ENCODE measurements at regions not wholly inside any gene's neighbourhood (a gene's known extent, or its start where the extent isn't known, plus 50 kb on each side); places are given as distances from the start of the nearest gene placed in this dataset.

DNA sequence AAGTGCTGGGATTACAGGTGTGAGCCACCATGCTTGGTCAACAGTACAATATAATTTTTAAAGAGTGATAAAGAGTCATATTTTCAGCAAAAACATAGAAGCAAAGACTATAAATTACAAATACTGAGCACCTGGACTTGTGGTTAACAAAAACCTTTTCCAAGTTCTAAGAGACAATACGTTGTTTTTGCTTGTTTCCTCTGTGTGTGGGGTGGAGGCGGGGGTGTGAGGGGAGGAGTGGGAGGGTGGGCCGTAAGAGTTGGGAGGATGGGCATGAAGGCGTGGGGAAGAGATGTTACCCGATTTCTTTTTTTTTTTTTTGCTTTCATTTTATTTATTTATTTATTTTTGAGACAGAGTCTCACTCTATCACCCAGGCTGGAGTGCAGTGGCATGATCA, 78.0 kb upstream of the WIPF1 start:
- Histone ChIP-seq H3K9ac (no peak overlapping the region), H3K4me1 (ENCODE audit: control insufficient read depth in 1 of 2, insufficient read depth in 2 of 2, low read depth in 1 of 2, low read length in 1 of 2) (peaks cover under 1 to 44% of the 10 kb centered on the region in 2 experiments; a peak in 2 of 4 replicates), H3K27ac (ENCODE audit: low read depth in 2 of 2, low read length in 1 of 2) (no peak overlapping the region), H4K20me1 (ENCODE audit: insufficient read depth) (peaks cover 14% of the 10 kb centered on the region), H3K79me2 (ENCODE audit: insufficient read depth) (peaks cover 97% of the 10 kb centered on the region), H3K9me3 (no peaks in the 10 kb centered on the region), H3K27me3 (ENCODE audit: insufficient read depth) (no peaks in the 10 kb centered on the region), H3K9me2 (no peaks in the 10 kb centered on the region), H3K4me2 (no peak overlapping the region), H2AFZ (ENCODE audit: low read depth) (no peak overlapping the region), H3F3A (replicated peaks; ENCODE audit: insufficient read depth) (peaks cover 8% of the 10 kb centered on the region), H3K36me3 (replicated peaks in 1 of 2; ENCODE audit: control insufficient read depth in 1 of 2, insufficient read depth in 2 of 2, low read length in 1 of 2) (peaks cover 25 to 41% of the 10 kb centered on the region in 2 experiments), H3K4me3 (ENCODE audit: low read depth in 2 of 2, low read length in 1 of 2) (no peak overlapping the region)
- 94% methylated on average over 5 of the region's 5 CpGs for WGBS (ENCODE audit: low lambda C conversion rate)
- DNase-seq: no peak
- CTCF ChIA-PET: interaction anchor here (1.4 to 3.1 kb wide), 2 partner anchors 13 to 213 kb away, joined by 3 to 12 read pairs; no protein-coding TSS in a partner anchor
- TF ChIP-seq, protein P1, sequence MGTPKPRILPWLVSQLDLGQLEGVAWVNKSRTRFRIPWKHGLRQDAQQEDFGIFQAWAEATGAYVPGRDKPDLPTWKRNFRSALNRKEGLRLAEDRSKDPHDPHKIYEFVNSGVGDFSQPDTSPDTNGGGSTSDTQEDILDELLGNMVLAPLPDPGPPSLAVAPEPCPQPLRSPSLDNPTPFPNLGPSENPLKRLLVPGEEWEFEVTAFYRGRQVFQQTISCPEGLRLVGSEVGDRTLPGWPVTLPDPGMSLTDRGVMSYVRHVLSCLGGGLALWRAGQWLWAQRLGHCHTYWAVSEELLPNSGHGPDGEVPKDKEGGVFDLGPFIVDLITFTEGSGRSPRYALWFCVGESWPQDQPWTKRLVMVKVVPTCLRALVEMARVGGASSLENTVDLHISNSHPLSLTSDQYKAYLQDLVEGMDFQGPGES (IDR thresholded peaks at IDR 0.05; ENCODE audit: low read depth, low read length): no peak
- TF ChIP-seq, protein P2, sequence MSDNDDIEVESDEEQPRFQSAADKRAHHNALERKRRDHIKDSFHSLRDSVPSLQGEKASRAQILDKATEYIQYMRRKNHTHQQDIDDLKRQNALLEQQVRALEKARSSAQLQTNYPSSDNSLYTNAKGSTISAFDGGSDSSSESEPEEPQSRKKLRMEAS (IDR thresholded peaks at IDR 0.05; ENCODE audit: low read depth): no peak
- TF ChIP-seq SMC3 (IDR thresholded peaks at IDR 0.05; ENCODE audit: low read depth, low read length): no peak
- POLR2A ChIA-PET: no interaction called here

DNA sequence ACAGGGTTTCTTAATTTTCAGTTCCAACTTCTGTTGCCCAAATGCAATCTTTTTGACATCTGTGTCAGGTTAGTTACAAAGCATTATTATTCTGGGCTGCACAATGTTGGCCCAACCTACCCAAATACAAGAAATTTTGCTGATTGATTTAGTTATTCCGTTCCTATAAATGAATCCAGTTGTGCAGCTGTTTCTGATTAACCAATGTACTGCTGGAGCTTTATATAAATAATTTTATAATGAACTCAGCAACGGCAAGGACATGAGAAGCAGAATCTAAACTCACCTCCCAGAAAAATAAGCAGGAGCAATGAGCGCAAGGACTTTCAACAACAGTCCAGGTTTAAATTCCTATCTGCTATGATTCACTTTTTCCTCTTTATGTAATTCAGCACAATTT, 76.3 kb upstream of the WIPF1 start:
- no peak for DNase-seq
- no peak overlapping the region for H3K9ac ChIP-seq
- H3K27ac ChIP-seq (ENCODE audit: low read depth in 2 of 2, low read length in 1 of 2): peak overlapping the region; percentile 63 to 89
- H3F3A ChIP-seq (replicated peaks; ENCODE audit: insufficient read depth): peaks cover 8% of the 10 kb centered on the region
- no peak overlapping the region for H3K4me3 ChIP-seq (ENCODE audit: low read depth in 2 of 2, low read length in 1 of 2)
- no peak overlapping the region for H2AFZ ChIP-seq (ENCODE audit: low read depth)
- TF ChIP-seq, protein P3, sequence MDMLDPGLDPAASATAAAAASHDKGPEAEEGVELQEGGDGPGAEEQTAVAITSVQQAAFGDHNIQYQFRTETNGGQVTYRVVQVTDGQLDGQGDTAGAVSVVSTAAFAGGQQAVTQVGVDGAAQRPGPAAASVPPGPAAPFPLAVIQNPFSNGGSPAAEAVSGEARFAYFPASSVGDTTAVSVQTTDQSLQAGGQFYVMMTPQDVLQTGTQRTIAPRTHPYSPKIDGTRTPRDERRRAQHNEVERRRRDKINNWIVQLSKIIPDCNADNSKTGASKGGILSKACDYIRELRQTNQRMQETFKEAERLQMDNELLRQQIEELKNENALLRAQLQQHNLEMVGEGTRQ (IDR thresholded peaks at IDR 0.05; ENCODE audit: borderline replicate concordance, low read depth, low read length): no peak
- no peak for TF ChIP-seq JUND (IDR thresholded peaks at IDR 0.05)
- no peak for TF ChIP-seq RXRA (IDR thresholded peaks at IDR 0.05; ENCODE audit: borderline replicate concordance, low read depth)
- TF ChIP-seq, protein P4, sequence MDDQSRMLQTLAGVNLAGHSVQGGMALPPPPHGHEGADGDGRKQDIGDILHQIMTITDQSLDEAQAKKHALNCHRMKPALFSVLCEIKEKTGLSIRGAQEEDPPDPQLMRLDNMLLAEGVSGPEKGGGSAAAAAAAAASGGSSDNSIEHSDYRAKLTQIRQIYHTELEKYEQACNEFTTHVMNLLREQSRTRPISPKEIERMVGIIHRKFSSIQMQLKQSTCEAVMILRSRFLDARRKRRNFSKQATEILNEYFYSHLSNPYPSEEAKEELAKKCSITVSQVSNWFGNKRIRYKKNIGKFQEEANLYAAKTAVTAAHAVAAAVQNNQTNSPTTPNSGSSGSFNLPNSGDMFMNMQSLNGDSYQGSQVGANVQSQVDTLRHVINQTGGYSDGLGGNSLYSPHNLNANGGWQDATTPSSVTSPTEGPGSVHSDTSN (IDR thresholded peaks at IDR 0.05): no peak
- no peak for TF ChIP-seq CHD2 (IDR thresholded peaks at IDR 0.05; ENCODE audit: low read length, partially characterized antibody)
- peak; percentile 81 for TF ChIP-seq TCF12 (IDR thresholded peaks at IDR 0.05)
- TF ChIP-seq SIN3A (IDR thresholded peaks at IDR 0.05; ENCODE audit: borderline replicate concordance, low read depth, low read length): no peak
- TF ChIP-seq, protein P5, sequence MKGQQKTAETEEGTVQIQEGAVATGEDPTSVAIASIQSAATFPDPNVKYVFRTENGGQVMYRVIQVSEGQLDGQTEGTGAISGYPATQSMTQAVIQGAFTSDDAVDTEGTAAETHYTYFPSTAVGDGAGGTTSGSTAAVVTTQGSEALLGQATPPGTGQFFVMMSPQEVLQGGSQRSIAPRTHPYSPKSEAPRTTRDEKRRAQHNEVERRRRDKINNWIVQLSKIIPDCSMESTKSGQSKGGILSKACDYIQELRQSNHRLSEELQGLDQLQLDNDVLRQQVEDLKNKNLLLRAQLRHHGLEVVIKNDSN (IDR thresholded peaks at IDR 0.05; ENCODE audit: borderline replicate concordance, low read depth): no peak
- 0 out of 2 replicates have a peak, but pooled peaks have one; percentile 13 for TF ChIP-seq FOXM1 (IDR thresholded peaks at IDR 0.05; ENCODE audit: low read depth)
- TF ChIP-seq FOSL2 (IDR thresholded peaks at IDR 0.05; ENCODE audit: borderline replicate concordance, low read depth): no peak
- no peak for TF ChIP-seq TEAD4 (IDR thresholded peaks at IDR 0.05; ENCODE audit: borderline replicate concordance, insufficient read depth)
- no peak for TF ChIP-seq NFIC (IDR thresholded peaks at IDR 0.05; ENCODE audit: borderline replicate concordance)
- TF ChIP-seq RCOR1 (IDR thresholded peaks at IDR 0.05; ENCODE audit: low read length): peak; percentile 58; the same call in 1 of the 2 replicates
- peak; percentile 28; the same call in 1 of the 2 replicates for TF ChIP-seq POLR2AphosphoS5 (IDR thresholded peaks at IDR 0.05; ENCODE audit: low read depth, low read length)
- no peak for TF ChIP-seq GATA2 (CRISPR knock-in tag; IDR thresholded peaks at IDR 0.05)
- TF ChIP-seq EP300 (IDR thresholded peaks at IDR 0.05; ENCODE audit: borderline replicate concordance in 1 of 2, low read depth in 1 of 2, low read length in 1 of 2): peak in 1 of 2 experiments; percentile 68; a peak in 2 of 4 replicates
- TF ChIP-seq SMC3 (IDR thresholded peaks at IDR 0.05; ENCODE audit: low read depth, low read length): no peak
- TF ChIP-seq GABPA (IDR thresholded peaks at IDR 0.05; ENCODE audit: low read depth): no peak
- TF ChIP-seq MEF2A (IDR thresholded peaks at IDR 0.05; ENCODE audit: borderline replicate concordance, low read depth): no peak
- TF ChIP-seq YY1 (IDR thresholded peaks at IDR 0.05; ENCODE audit: low read depth): no peak
- no peak for TF ChIP-seq FOXJ3 (CRISPR knock-in tag; IDR thresholded peaks at IDR 0.05)
- ChIA-PET POLR2A (interaction anchor here (0.9 to 2.4 kb wide), 3 partner anchors 8 to 22 kb away, joined by 3 to 10 read pairs (median 3); no protein-coding TSS in a partner anchor), CTCF (interaction anchor here (0.9 to 1.5 kb wide), 4 partner anchors 8 to 71 kb away, joined by 3 to 4 read pairs (median 4); no protein-coding TSS in a partner anchor)
- no peaks in the 10 kb centered on the region for H3K9me2 ChIP-seq
- peaks cover 14 to 36% of the 10 kb centered on the region in 2 experiments for H3K36me3 ChIP-seq (replicated peaks in 1 of 2; ENCODE audit: control insufficient read depth in 1 of 2, insufficient read depth in 2 of 2, low read length in 1 of 2)
- no peak overlapping the region for H3K4me2 ChIP-seq
- H3K27me3 ChIP-seq (ENCODE audit: insufficient read depth): no peaks in the 10 kb centered on the region
- peaks cover 8% of the 10 kb centered on the region for H4K20me1 ChIP-seq (ENCODE audit: insufficient read depth)
- WGBS (ENCODE audit: low lambda C conversion rate): 18% methylated on average over 3 of the region's 3 CpGs
- peaks cover 95% of the 10 kb centered on the region for H3K79me2 ChIP-seq (ENCODE audit: insufficient read depth)
- peaks cover 0 to 41% of the 10 kb centered on the region in 2 experiments; a peak in 2 of 4 replicates for H3K4me1 ChIP-seq (ENCODE audit: control insufficient read depth in 1 of 2, insufficient read depth in 2 of 2, low read depth in 1 of 2, low read length in 1 of 2)
- H3K9me3 ChIP-seq: no peaks in the 10 kb centered on the region

All from SK-N-SH (cell line).